GM18873 (cell line): ENCODE measurements at regions not wholly inside any gene's neighbourhood (a gene's known extent, or its start where the extent isn't known, plus 50 kb on each side); places are given as distances from the start of the nearest gene placed in this dataset.
"Not testable (repeated sequence)": the region's sequence is repeated elsewhere in the genome, so short reads cannot be mapped to it uniquely, and the experiment has no call there.

Experiments used
- ATAC-seq: cut with Tn5 transposase; IDR thresholded peaks from one replicate; pipeline ENCODE4 v1.9.1; 2021; ENCODE audit warnings: mild to moderate bottlenecking, moderate library complexity, moderate number of reproducible peaks; ENCODE audit not compliant: unreplicated experiment, low FRiP score

DNA sequence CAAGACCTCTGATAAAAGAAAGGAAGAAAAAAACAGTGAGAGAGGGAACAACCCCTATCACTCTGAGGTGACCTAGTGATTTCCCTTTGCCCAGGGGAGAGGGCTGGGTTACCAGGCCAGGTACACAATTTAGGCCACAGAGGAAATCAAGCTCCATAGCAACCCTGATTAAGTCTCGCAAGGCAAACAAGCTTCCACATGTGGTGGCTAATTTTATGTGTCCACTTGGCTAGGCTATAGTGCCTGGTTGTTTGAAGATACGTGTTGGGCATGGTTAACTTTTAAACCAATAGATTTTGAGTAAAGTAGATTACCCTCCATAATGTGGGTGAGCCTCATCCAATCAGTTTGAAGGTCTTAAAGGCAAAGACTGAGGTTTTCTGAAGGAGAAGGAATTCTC lies 108.9 kb upstream of the TERB2 start:
- not testable (repeated sequence) for ATAC-seq

DNA sequence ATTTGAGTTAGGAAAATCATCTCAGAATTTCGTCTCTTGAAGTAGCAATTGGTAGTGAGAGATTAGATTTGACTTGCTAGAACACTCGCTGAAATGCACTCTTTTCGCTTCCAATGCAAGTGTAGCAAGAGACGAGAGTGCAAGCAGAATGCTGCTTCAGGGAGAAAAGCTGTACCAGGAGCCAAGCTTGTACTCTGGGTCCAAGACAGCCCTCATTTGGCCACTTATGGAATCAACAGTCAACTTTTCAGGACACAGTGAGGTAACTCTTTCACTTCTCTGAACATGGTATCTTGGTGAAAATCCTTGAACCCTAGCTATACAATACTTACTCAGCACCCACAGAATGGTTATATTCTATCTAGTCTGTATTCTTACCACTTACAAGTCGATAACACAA lies 107.6 kb upstream of the TERB2 start:
- ATAC-seq = not testable (repeated sequence)

GRCh38 chr15:44849701-44850403 lies 106.6 kb upstream of the TERB2 start:
- not testable (repeated sequence) for ATAC-seq

- ATAC-seq = peak; percentile 46
These were observed 103.1 kb upstream of the TERB2 start for GRCh38 chr15:44853304-44853950.

DNA sequence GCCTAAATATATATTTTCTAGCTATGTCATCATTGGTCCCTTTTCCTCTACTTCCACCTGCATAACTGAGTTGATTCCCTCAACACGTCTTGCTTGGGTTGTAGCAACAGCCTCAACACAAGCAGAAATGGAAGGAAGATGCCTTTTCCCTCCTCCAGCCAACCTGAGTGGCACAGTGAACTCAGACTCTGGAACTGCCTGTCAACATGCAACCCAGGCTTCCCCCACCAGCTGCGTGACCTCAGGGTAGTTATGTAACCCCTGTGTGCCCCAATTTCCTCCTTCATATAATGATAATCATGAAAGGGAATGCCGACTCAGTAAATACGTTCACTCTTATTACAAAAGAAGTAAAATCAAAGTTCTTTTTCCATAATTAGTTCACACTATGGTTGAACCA lies 101.8 kb upstream of the TERB2 start:
- ATAC-seq = not testable (repeated sequence)

GRCh38 chr15:44856284-44856683 lies 100.2 kb upstream of the TERB2 start:
- not testable (repeated sequence) for ATAC-seq

DNA sequence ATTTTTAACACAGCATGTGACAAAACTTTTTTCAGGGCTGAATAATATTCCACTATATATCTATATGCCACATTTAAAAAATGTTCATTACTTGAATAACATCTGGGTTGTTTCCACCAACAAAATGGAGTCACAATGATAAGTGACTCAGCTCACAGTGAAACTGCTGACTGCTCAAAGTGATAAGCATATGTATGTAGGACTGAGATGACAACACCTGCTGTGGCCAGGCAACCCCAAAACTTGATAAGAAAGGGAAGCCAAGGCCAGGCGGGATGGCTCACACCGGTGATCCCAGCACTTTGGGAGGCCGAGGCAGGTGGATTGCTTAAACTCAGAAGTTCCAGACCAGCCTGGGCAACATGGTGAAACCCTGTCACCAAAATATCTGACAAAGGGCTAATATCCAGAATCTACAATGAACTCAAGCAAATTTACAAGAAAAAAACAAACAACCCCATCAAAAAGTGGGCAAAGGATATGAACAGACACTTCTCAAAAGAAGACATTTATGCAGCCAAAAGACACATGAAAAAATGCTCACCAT lies 99.2 kb upstream of the TERB2 start:
- not testable (repeated sequence) for ATAC-seq

- not testable (repeated sequence) for ATAC-seq
These were observed 97.4 kb upstream of the TERB2 start for GRCh38 chr15:44859088-44859487.

DNA sequence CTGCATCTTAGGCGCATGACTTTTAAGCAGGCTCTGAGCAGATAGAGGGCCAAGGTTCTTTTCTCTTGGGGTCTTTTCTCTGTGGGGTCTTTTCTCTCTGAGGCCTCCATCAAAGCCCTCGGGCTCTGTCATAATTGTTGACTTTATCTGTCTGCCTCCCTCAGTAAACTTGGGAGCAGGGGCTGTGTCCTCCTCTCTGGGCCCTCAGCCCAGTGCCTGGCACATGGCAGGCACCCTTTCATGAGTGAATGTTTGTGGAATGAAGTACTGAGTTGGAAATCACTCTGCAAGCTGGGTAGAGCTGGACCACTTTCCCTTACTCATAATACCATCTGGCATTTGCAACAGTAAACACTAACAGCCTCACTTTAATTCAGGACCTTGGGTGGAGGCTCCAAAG lies 96.3 kb upstream of the TERB2 start:
- not testable (repeated sequence) for ATAC-seq

DNA sequence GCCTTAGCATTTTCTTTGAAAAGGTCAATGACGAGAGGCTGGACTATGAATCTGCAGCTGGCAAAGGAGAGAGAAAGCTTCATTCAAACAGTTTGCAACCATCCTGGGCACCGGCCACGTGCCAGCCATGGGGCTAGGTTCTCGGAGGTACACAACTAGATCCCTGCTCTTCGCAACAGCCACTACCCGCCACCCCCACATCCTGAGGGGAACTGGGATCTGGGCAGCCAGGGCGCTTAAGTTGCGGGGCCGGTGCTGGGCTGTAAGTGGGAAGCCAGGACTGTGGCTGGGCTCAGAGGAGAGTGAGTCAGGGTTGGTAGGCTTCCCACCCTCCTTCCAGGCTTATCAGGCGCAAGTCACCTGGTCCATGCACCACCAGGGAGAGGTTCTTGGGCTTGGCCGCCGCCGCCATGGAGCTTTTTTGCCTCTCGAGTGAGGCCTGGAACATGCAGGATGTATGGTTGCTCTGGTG lies 95.0 kb upstream of the TERB2 start:
- no peak for ATAC-seq

- no peak for ATAC-seq
These were observed 94.6 kb upstream of the TERB2 start for GRCh38 chr15:44861917-44862316.

- ATAC-seq = not testable (repeated sequence)
These were observed 93.6 kb upstream of the TERB2 start for GRCh38 chr15:44862866-44863265.

DNA sequence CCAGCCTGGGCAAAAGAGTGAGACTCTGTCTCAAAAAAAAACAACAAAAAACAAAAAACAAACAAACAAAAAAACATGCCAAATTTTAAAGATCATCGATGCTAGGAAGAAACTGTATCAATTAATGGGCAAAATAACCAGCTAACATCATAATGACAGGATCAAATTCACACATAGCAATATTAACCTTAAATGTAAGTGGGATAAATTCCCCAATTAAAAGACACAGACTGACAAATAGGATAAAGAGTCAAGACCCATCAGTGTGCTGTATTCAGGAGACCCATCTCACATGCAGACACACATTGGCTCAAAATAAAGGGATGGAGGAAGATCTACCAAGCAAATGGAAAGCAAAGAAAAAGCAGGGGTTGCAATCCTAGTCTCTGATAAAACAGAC lies 88.4 kb upstream of the TERB2 start:
- not testable (repeated sequence) for ATAC-seq

DNA sequence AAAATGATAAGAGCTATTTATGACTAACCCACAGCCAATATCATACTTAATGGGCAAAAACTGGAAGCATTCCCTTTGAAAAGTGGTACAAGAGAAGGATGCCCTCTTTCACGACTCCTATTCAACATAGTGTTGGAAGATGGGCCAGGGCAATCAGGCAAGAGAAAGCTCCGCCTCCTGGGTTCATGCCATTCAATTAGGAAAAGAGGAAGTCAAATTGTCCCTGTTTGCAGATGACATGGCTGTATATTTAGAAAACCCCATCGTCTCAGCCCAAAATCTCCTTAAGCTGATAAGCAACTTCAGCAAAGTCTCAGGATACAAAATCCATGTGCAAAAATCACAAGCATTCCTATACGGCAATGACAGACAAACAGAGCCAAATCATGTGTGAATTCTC lies 86.4 kb upstream of the TERB2 start:
- not testable (repeated sequence) for ATAC-seq

DNA sequence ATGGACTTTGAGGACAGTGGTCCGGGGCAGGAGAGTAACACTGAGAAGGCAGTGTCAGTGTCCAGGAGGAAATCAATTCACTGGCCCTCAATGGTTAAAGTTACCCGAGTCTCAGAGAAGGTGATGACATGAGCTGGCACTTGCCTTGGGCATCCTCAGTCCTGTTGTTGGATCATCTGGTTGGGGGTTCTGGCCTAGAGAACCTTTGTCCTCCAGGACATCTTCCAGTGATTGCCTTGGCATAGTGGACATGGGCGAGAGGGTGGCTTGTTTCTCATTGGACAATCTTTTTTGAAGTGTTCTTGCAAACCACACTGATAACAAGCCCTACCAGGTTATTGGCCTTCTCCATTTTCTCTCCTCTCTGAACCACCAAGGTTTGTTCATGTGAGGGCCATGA lies 83.4 kb upstream of the TERB2 start:
- ATAC-seq = no peak

- ATAC-seq = no peak
These were observed 77.4 kb upstream of the TERB2 start for GRCh38 chr15:44879066-44879465.

GRCh38 chr15:44882499-44882968 lies 74.0 kb upstream of the TERB2 start:
- peak; percentile 65 for ATAC-seq

DNA sequence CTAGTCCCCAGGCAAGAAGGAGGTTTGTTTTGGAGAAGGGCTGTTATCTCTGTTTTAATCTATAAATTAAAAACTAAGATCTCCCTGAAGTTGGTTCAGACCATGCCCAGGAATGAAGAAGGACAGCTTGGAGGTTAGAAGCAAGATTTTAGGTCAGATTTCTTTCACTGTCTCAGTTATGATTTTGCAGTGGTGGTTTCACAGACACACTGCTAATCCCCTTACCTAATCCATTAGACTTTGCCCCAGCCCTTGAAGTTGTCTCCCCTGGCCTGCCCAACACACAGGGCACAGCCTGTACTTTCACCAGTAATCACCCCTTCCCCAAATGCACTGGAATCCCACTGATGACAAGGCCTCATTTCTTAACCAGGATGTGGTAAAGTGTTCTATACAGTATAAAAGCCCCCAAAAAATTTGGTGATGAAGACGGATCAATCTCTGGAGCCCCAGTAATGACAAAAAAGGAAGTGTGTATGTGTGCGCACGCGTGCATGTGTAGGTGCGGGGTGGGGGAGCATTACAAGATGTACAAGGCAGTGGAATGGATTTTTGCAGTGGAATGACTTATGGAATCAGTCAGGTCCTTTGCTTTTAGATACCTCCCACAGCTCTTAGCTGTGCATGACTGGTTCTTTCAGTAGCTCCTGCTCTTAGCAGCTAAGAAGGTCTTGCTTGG lies 73.1 kb upstream of the TERB2 start:
- no peak for ATAC-seq

- ATAC-seq = not testable (repeated sequence)
These were observed 57.4 kb upstream of the TERB2 start for GRCh38 chr15:44898890-44899651.

DNA sequence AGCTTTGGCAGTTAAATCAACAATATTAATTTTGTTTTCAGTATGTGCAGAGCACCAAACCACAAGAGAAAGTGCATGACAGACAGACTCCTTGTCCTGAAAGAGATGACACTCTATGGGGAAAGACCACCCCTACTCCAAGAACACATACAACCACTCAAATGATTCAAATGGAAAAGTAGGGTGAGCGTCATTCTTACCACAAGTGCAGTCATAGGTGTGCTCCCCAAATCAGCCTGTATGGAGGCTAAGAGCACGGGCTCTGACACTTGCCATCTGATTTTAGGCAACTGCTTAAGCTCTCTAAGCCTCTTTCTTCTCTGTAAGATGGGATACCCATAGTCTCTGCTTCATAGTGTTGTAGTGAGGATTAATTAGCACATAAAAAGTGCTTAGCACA lies 56.7 kb upstream of the TERB2 start:
- not testable (repeated sequence) for ATAC-seq
